Peyer's patch (tissue), 4 donors: ENCODE measurements at regions not wholly inside any gene's neighbourhood (a gene's known extent, or its start where the extent isn't known, plus 50 kb on each side); places are given as distances from the start of the nearest gene placed in this dataset.
"Not testable (repeated sequence)": the region's sequence is repeated elsewhere in the genome, so short reads cannot be mapped to it uniquely, and the experiment has no call there.

Source experiments
- DNase-seq, 3 donors: peaks; one replicate each; pipeline ENCODE4 v3.0.0-alpha.2; 2017 to 2019
- H3K27ac ChIP-seq, 4 donors: fragments of 200-600 bp; sonication (generic); one replicate each; pipeline ENCODE4 v1.5.1; 2016 to 2019
- H3K27me3 ChIP-seq, 2 donors: fragments of 200-600 bp; sonication (generic); one replicate each; pipeline ENCODE4 v1.5.1; 2019
- H3K36me3 ChIP-seq, 3 donors: fragments of 200-600 bp; sonication (generic); one replicate each; pipeline ENCODE4 v1.5.1; 2016 to 2019
- H3K4me1 ChIP-seq, 4 donors: fragments of 200-600 bp; sonication (generic); one replicate each; pipeline ENCODE4 v1.5.1; 2016 to 2019
- H3K4me3 ChIP-seq, 4 donors: fragments of 200-600 bp; sonication (generic); 1 replicate in 3 of 4; 2 replicates in 1 of 4; pipeline ENCODE4 v1.5.1; 2016 to 2019; ENCODE audit warnings: mild to moderate bottlenecking in 1 of 4
- H3K9me3 ChIP-seq, 4 donors: fragments of 200-600 bp; sonication (generic); one replicate each; pipeline ENCODE4 v1.5.1; 2016 to 2019; ENCODE audit warnings: mild to moderate bottlenecking in 1 of 4
- CTCF ChIP-seq, 6 experiments: fragments of 450-650 bp in 4 of 6; fragments of 200-600 bp in 2 of 6; sonication (generic) in 1 of 6; IDR thresholded peaks; one replicate each; pipeline ENCODE4 v1.5.1; 2017 to 2019; ENCODE audit warnings: antibody characterized with exemption in 6 of 6, mild to moderate bottlenecking in 3 of 6, moderate library complexity in 1 of 6
- POLR2A ChIP-seq, 2 donors: fragments of 450-650 bp; IDR thresholded peaks; one replicate each; pipeline ENCODE4 v1.5.1; 2017; ENCODE audit warnings: antibody characterized with exemption in 2 of 2, mild to moderate bottlenecking in 2 of 2, moderate library complexity in 2 of 2

GRCh38 chr4:22607382-22607781 is 85.4 kb upstream of the GBA3 start:
- H3K4me1 ChIP-seq = no peaks in the 10 kb centered on the region
- TF ChIP-seq POLR2A (IDR thresholded peaks at IDR 0.05) (no peak), CTCF (IDR thresholded peaks at IDR 0.05) (peak in 4 of 6 experiments; percentile 39 to 78 (median 68))
- no peak overlapping the region for H3K4me3 ChIP-seq
- H3K27me3 ChIP-seq = no peaks in the 10 kb centered on the region
- H3K27ac ChIP-seq = no peak overlapping the region
- no peaks in the 10 kb centered on the region for H3K36me3 ChIP-seq
- peak in 2 of 3 donors; percentile 59 to 64 for DNase-seq
- no peaks in the 10 kb centered on the region for H3K9me3 ChIP-seq

GRCh38 chr4:22609951-22610525 is 82.7 kb upstream of the GBA3 start:
- DNase-seq, H3K9me3 ChIP-seq, H3K27ac ChIP-seq, H3K4me3 ChIP-seq, H3K27me3 ChIP-seq, H3K4me1 ChIP-seq, H3K36me3 ChIP-seq: not testable (repeated sequence)

- no peaks in the 10 kb centered on the region for H3K4me1 ChIP-seq
- no peaks in the 10 kb centered on the region for H3K36me3 ChIP-seq
- DNase-seq = no peak
- H3K9me3 ChIP-seq = no peaks in the 10 kb centered on the region
- H3K27ac ChIP-seq = no peak overlapping the region
- TF ChIP-seq CTCF (IDR thresholded peaks at IDR 0.05) (no peak), POLR2A (IDR thresholded peaks at IDR 0.05) (no peak)
- H3K27me3 ChIP-seq = no peaks in the 10 kb centered on the region
- H3K4me3 ChIP-seq = no peak overlapping the region
These were observed 78.6 kb upstream of the GBA3 start for GRCh38 chr4:22614114-22614513.

GRCh38 chr4:22616516-22616915 is 76.2 kb upstream of the GBA3 start:
- Histone ChIP-seq H3K9me3 (no peaks in the 10 kb centered on the region), H3K36me3 (no peaks in the 10 kb centered on the region), H3K27me3 (no peaks in the 10 kb centered on the region), H3K4me1 (no peaks in the 10 kb centered on the region), H3K27ac (no peak overlapping the region), H3K4me3 (no peak overlapping the region)
- no peak for DNase-seq
- no peak for TF ChIP-seq CTCF (IDR thresholded peaks at IDR 0.05)

GRCh38 chr4:22620144-22620543 is 72.6 kb upstream of the GBA3 start:
- not testable (repeated sequence) for H3K4me1 ChIP-seq, H3K9me3 ChIP-seq, DNase-seq, H3K4me3 ChIP-seq, H3K27ac ChIP-seq, H3K36me3 ChIP-seq, H3K27me3 ChIP-seq

GRCh38 chr4:22621970-22622369 is 70.8 kb upstream of the GBA3 start:
- H3K27me3 ChIP-seq, DNase-seq, H3K4me1 ChIP-seq, H3K4me3 ChIP-seq, H3K9me3 ChIP-seq, H3K36me3 ChIP-seq, H3K27ac ChIP-seq: not testable (repeated sequence)

- H3K4me3 ChIP-seq, H3K36me3 ChIP-seq, H3K27ac ChIP-seq, H3K4me1 ChIP-seq, DNase-seq, H3K27me3 ChIP-seq, H3K9me3 ChIP-seq: not testable (repeated sequence)
These were observed 68.7 kb upstream of the GBA3 start for GRCh38 chr4:22624002-22624401.

GRCh38 chr4:22625311-22625710 is 67.4 kb upstream of the GBA3 start:
- DNase-seq = no peak
- TF ChIP-seq CTCF (IDR thresholded peaks at IDR 0.05) (no peak), POLR2A (IDR thresholded peaks at IDR 0.05) (no peak)
- H3K9me3 ChIP-seq = no peaks in the 10 kb centered on the region
- no peak overlapping the region for H3K4me3 ChIP-seq
- no peaks in the 10 kb centered on the region for H3K27me3 ChIP-seq
- no peaks in the 10 kb centered on the region for H3K4me1 ChIP-seq
- H3K36me3 ChIP-seq = no peaks in the 10 kb centered on the region
- H3K27ac ChIP-seq = no peak overlapping the region

GRCh38 chr4:22627851-22628250 is 64.9 kb upstream of the GBA3 start:
- H3K4me1 ChIP-seq = not testable (repeated sequence)

GRCh38 chr4:22630161-22630975 is 62.4 kb upstream of the GBA3 start:
- not testable (repeated sequence) for DNase-seq, H3K9me3 ChIP-seq, H3K4me3 ChIP-seq, H3K27ac ChIP-seq, H3K27me3 ChIP-seq, H3K36me3 ChIP-seq, H3K4me1 ChIP-seq

More at GRCh38 chr4:22627851-22628250, 64.9 kb upstream of the GBA3 start:
- DNase-seq, H3K36me3 ChIP-seq, H3K27me3 ChIP-seq, H3K4me3 ChIP-seq, H3K9me3 ChIP-seq, H3K27ac ChIP-seq: not testable (repeated sequence)

GRCh38 chr4:22631167-22631566 is 61.6 kb upstream of the GBA3 start:
- not testable (repeated sequence) for H3K36me3 ChIP-seq, H3K4me3 ChIP-seq, DNase-seq, H3K27me3 ChIP-seq, H3K27ac ChIP-seq, H3K4me1 ChIP-seq, H3K9me3 ChIP-seq
